ENCODE measurements at regions not wholly inside any gene's neighbourhood (a gene's known extent, or its start where the extent isn't known, plus 50 kb on each side); places are given as distances from the start of the nearest gene placed in this dataset.
A peak's percentile ranks its signal among the peaks of the same experiment; 100 is the strongest.
"Not testable (repeated sequence)": the region's sequence is repeated elsewhere in the genome, so short reads cannot be mapped to it uniquely, and the experiment has no call there.

DNA sequence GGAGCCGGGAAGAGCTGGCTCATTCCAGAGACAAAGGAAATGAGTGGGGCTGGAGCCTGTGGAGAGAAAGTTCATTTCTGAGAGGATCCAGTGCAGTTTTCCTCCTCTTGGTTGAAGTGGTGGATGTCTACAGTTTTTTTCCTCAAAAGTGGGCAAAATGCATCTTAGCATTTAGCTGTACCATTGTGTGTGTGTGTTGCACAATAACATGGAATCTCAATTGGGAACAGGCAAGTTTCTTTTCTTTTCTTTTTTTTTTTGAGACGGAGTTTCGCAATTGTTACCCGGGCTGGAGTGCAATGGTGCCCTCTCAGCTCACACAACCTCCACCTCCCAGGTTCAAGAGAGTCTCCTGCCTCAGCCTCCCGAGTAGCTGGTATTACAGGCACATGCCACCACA lies 101.5 kb upstream of the UBE2E1 start:
- DNase-seq = no peak

DNA sequence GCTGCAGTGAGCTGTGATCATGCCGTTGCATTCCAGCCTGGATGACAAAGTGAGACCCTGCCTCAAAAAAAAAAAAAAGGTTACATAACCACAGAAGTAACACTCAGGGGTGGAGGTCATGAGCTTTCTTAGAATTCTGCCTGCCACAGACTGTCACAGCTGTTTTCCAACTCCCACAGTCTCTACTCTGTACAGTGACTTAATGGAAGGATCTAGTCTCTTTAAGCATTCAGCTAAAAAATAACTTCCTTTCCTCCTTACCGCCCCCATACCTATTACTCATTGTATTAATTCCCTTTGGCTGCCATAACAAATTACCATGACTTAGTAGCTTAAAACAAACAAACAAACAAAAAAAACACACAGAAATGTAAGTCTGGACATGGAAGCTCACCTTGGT lies 99.6 kb upstream of the UBE2E1 start:
- no peak for DNase-seq

DNA sequence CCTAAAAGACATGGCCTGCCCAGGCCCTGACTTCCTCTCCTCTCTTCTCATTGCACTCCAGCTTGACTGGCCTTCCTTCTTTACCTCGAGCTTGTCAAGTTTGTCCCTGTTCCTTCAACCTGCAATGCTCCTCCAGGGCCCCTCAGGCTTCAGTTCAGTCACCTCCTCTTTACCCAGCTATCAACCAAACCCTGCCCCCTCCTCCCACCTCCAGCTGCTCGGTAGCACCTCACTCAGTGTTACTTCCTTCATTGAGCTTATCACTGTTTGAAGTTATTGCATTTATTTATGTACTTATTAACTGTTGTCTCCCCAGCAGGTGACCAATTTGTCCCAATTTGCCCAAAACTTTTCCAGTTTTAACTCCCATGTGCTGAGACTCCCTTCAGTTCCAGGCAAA lies 95.8 kb upstream of the UBE2E1 start:
- DNase-seq = no peak

DNA sequence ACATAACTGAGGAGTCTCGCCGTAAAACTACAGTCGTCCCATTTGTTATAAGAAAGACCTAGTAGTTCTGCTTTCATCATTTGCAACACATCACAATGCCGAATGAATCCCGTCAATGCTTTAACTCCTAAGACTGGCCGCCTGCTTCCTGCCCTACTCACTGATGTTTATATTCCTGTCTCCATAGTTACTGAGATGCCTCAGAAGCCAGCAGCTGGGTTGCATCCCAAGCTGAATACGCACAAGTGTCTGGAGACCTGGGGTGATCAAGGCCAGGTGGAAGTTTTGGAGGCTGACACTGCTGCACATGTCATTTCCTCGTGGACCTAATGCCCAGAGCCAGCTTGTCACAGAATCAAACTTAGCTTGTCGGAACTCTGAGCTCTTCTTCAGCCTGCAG lies 95.2 kb upstream of the UBE2E1 start:
- DNase-seq = no peak

DNA sequence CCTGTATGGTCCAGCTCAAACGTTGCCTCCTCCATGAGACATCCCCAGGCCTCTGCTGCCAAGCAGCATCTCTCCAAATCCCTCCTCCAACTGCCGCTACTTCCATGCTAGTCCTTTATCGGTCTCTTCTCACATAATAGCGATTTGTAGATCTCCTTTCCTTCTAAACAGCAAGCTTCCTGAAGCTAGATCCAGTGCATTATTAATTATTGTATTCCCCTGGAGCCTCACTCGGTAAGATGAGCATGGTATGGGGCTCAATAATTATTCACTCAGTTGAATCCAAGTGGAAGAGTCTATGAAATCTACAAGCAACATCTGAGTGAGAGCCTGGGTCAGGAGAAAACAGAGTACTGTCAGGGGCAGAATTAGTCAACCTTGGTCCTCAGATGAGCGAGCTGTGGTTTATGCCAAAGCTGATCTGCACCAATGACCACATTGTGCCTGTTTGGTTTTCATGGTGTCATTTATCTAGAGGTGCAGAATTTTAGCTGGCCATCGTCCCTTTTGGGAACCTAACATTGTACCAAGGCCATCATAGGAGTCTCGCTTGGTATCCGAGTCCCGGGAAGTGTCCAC lies 93.8 kb upstream of the UBE2E1 start:
- DNase-seq = no peak

DNA sequence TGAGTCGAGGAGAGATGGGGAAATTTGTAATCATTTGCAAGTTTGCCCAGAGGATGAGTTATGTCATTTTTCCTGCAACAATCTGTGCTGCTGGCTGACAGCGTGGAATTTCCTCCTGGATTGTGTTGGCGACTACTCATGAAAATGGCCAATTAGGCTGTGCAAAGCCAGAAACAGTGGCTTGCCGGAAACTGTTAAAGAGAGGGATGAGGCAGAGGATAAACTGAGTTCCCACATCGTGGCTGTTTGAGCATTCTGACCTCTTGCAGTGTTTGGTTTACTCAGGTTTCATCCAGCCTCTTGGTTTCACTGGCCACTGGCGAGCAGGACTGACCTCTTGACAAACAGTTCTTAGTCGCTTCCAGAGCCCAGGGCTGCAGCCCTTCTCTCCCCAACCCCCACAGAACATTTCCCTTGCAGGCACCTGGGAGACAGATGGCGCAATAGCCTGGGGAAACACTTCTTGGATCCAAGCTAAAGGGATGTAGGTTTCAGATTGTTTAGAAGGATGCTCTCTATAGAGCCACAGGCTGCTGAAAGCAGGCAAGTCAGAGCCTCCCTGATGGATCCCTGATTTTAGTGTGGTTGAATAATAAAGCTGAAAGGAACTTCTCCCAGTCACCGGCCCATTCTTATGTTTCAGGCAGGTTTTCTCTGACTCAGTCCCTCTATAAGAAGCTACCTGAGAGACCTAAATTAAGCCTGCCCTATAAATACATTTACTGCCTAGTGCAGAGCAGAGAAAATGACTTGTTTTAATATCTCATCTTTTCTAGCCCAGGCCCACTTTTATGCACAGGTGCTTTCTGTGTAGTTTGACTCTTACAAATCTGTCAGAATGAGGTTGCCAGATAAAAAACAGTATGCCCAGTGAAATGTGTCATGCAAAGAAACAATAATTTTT lies 92.8 kb upstream of the UBE2E1 start:
- DNase-seq = peak in 33 of 58 donors; percentile 3 to 68 (median 17)

DNA sequence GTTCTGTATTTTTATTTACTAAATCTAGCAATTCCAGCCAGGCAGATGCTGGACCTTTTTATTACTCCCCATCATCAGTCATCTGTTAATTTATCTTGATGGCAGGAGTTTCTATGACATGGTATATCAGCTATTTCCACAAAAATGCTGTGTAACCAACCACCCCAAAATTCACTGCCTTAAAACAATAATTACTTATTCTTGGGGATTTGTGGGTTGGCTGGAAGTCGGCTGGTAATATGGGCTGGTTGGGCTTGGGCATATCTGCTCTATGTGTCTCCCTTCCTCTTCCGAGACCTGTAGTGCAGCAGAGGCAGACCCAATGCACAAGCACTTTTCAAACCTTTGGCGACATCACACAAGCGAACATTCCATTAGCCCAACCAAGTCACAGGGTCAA lies 92.1 kb upstream of the UBE2E1 start:
- DNase-seq = no peak

DNA sequence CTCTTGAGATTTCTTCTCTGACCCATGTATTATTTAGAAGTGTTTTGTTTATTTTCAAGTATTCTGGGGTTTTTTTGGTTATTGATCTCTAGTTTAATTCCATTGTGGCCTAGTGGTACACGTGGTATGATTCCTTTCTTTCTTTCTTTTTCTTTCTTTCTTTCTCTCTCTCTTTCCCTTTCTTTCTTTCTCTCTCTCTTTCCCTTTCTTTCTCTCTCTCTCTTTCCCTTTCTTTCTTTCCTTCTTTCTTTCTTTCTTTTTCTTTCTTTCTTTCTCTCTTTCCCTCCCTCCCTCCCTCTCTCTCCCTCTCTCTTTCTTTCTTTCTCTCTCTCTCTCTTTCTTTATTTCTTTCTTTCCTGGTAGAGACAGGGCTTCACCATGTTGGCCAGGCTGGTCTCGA lies 85.7 kb upstream of the UBE2E1 start:
- no peak for DNase-seq

DNA sequence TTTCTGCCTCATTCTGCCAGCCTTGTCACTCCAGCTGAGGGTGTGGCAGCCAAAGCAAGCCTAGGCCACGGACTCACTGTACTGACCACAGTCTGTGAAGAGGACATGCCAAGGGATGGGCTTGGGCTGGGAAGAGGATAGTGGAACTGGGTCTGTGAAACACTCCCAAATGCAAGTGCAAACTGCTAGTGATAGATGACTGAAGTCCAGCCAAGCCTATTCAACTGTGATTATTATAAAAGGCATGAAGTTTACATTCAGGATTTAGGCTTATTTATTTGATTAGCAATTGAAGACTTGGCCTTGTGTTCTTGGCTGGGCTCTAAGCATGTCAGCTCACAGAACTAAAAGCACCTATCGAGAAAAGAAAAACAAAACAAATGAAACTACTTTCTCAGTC lies 84.9 kb upstream of the UBE2E1 start:
- no peak for DNase-seq

DNA sequence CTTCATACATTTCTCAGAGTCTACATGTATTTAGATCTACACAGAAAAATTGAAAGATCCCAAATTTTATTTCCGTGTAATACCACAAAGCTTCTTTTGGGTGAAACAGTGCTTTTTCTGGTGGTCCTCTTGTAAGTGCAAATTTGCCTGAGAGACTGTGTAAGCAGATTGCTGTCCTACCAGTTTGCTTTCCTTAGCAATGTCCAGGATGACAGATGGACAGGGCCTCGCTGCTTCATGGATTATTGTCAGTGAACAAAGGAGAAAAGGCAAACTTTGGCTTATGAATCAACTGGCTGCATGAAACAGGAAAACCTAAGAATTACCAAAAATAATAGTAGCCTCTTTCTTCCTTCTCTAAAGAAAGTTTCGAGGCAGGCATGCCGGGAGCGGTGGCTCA lies 82.6 kb upstream of the UBE2E1 start:
- DNase-seq = no peak

DNA sequence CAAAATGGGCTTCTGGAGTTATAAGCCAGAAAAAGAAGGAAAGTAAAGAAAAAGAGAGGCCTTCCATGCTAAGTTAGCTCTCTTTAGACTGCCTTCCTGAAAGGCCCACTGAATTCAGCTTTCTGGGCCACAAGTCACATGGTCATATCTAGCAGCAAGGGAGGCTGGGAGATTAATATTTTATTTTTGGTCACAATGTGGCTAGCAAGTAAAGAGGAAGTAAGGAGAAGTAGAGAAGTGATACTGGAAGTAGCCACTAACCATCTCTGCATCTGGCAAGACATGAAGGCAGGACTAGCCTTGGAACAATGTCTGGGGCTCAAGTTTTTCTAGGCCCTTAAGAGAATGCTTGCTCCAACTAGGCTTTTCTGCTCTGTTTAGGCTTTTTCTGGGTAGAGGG lies 81.8 kb upstream of the UBE2E1 start:
- no peak for DNase-seq

DNA sequence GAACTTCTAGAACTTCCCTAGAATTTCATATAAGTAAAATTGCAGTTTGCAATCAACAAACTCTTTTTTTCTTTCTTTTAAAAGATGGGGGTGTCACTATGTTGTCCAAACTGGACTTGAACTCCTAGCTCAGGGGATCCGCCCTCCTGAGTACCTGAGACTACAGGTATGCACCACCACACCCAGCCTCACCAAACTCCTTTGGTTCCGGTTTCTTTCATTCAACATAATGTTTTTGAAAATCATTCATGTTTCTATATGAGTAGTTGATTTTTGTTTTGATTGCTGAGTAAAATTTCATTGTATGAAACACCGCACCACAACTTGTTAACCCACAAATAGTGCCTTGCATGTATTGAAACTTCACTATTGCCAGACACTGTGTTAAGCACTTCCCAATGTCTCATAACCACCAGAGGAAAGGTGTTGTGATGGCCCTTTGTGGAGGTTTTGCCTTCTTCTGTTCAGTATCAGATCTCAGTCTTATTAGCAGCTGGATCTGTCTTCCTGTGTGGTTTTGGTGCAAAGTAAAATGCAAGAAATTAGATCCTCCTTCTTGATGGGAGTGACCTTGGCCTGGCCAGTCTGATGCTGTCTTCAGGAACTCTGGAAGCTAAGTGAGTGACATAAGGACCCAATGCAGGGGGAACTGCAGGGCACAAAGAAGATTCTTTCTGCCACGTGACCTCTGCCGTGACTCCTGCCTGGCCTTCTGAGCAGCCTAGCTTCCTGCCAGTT lies 78.8 kb upstream of the UBE2E1 start:
- no peak for DNase-seq

DNA sequence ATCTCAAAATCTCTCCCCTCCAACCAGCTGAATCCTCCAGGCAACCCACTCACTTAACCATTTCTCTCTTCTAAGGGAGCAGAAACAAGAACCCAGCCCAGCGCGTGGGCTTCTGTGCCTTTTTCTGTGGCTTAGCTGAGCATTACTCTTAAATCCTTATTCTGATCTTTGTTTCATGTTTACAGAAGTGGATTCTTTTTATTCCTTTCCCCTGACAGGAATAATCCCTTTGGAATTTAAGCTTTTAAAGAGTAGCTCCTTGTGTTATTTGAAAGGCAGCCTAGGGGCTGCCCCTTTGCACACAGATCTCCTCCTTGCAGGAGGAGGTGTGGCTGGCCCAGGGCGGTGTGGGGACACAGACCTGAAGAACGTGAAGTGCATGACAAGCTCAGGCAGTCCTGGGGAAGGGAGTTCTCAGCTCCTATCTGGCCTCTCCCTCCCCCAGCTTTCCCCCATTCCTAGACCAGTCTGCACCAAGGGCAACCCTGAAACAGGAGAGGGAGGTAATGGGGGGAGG lies 77.1 kb upstream of the UBE2E1 start:
- DNase-seq = no peak

DNA sequence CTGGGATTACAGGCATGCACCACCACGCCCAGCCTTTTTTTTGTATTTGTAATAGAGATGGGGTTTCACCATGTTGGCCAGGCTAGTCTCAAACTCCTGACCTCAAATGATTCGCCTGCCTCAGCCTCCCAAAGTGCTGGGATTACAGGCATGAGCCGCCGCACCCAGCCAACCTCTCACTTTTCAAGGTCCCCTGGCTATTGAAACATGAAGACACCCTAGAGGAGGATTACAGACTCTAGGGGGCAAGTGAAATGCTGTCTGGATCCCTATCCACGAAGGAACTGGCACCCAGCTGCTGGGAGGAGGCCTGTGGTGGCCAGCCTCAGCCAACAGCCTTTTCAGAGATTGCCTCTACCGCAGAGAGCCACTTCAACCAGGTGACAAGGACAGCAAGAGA lies 76.4 kb upstream of the UBE2E1 start:
- not testable (repeated sequence) for DNase-seq

DNA sequence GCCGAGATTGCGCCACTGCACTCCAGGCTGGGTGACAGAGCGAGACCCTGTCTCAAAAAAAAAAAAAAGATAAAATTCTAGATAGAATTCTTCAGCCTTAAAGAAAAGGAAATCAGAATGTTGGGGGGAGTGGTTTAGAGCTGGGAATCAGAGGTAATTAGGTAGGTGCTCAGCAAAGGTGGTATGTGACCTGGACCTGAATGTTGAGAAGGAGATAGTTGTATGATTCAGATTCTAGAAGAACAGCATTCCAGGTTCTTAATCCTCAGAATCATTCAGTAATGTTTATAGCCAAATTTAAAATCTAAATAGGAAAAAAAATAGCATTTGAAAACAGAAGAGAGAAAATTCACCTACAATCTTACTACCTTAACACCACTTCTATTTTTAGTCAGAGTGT lies 71.3 kb upstream of the UBE2E1 start:
- no peak for DNase-seq

DNA sequence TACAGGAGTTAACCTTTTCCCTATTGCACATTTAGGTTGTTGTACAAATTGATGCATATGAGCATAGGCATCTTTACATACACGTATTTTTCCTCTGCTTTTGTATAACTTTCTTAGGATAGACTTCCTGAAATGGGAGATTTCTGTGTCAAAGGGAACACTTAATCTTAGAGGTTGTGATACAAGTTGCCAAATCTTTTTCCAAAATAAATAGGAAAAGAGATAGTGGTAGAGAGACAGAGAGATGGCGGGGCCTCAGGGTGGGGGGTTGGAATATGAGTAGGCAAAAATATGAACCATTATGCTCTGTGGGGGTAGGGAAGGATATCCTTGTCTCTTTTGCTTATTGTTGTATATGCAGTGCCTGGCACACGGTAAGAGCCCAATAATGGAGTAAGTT lies 70.7 kb upstream of the UBE2E1 start:
- no peak for DNase-seq

DNA sequence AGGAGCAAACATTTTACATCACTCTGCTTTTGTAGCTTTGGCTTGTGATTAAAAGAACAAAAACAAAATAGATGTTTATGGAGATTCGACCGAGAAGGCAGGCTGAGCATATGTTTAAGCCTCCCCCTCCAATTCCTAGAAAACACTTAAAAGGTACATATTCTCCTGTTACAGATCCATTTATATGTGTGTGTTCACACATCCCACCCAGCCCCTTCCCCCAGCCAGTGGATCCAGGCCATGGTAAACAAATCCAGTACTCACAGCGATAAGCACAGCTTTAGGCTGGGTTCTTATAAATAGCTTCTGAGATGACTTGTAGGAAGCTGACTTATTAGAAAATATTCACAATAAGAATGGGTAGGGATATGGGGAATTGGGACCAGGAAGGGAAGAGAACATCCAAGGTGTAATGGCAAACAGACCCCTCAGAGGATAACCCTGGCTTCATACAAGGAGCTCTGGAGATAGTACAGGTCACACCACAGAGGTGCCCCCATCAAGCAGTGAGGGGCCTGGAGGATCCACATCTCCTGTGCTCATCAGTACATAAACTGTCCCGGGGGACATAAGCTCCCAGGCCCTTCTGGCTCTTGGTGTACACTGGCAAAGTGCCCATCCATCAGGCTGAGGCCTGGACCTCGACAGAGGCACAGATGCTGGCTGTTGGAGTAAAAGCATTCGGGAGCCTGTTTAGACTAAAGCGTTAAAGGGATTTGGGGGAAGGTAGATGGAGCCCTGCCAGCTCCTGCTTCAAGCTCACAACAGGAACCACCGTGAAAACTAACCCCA lies 70.0 kb upstream of the UBE2E1 start:
- peak in 4 of 58 donors; percentile 1 to 14 (median 9) for DNase-seq

DNA sequence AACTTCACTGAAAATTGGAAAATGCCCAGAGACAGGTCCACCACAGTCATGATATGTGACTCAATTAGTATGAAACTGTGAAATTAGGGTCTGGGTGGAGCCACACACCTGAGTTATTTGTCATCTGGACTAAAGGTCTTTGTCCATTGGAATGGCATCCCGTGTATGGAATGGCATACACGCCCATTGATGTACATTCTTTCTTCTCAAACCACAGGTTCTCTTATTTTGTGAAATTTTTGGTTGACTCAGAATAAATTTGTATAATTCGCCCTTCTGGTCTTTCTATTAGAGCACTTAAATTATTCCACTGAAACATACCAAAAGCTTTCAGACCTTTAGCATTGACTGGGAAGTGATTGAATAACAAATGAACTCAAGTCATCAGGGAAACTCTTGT lies 66.8 kb upstream of the UBE2E1 start:
- DNase-seq = no peak

DNA sequence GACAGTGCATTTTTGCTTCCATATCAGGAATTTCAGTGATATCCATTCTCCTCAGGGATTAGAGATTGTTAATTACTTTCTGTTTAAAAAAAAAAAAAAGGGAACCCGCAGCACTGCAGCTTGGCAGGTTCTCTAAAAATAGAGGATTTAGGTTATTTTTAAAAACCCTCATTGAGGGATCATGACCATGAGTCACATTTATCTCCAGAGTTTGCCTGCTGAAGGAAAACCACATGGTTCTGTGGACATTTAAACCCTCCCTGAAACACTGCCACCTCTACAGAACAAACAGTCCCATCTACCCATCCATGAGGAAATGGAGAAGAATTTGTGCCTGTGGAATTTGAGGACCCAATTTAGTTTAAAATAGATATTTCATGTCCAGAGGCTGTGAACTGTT lies 66.2 kb upstream of the UBE2E1 start:
- DNase-seq = no peak

DNA sequence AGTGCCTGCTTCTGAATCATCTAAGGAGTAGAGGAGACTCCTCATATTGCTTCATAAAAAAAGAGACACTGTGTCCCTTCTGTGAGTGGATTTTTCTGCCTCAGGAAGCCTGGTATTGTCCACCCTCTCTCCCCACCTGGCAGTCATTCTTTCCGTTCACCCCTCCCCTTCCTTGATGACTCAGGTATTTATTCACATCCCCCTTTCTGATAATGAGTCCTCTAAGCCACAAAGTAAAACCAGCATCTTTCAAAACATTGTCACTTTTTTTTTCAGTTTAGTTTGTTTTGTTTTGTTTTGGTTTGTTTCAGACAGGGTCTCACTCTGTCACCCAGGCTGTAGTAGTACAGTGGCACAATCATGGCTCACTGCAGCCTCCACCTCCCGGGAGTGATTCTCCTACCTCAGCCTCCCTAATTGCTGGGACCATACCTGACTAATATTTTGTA lies 65.2 kb upstream of the UBE2E1 start:
- DNase-seq = no peak

DNA sequence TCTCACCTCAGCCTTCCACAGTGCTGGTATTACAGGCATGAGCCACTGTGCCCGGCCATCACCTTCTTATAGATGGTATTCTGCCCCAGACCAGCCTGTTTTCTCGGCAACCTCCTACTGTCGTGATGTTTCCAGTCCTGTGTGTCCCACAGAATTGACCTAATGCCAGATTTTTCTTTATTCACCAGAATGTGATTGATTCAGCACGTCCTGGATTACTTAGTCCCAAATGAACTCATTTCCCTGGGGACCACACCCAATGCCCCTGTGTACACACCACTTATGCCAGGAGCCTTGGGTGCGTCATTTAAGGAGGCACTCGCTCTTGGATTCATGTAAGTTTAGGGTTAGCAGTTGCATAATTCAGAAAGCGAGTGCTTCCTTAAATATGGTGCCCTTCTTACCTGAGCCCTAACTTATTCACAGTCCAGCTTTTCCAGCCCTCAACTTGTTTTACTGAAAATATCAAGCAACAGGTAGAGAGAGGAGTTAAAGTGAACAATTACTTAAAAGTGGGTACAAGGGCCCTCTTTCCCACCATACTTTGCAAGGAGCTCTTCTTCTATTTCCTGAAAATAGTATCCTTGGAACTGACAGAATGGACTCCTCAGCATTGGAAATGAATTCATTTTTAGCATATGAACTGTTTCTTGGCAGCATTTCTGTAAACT lies 64.6 kb upstream of the UBE2E1 start:
- no peak for DNase-seq
